D341Med (cell line): ENCODE measurements at regions not wholly inside any gene's neighbourhood (a gene's known extent, or its start where the extent isn't known, plus 50 kb on each side); places are given as distances from the start of the nearest gene placed in this dataset.

Experiments
- DNase-seq: peaks from one replicate; pipeline ENCODE4 v3.0.0; 2012; ENCODE audit warnings: low spot score

- no peak for DNase-seq
Measured at GRCh38 chr12:107553211-107553765, 132.3 kb upstream of the PWP1 start.

- DNase-seq: no peak
Measured at GRCh38 chr12:107554941-107555340, 130.7 kb upstream of the PWP1 start.

GRCh38 chr12:107557026-107557425 lies 128.6 kb upstream of the PWP1 start:
- DNase-seq: no peak

- no peak for DNase-seq
Measured at GRCh38 chr12:107557589-107558100, 128.0 kb upstream of the PWP1 start.

- no peak for DNase-seq
Measured at GRCh38 chr12:107558141-107558815, 127.3 kb upstream of the PWP1 start.

GRCh38 chr12:107558816-107559382 lies 126.7 kb upstream of the PWP1 start:
- no peak for DNase-seq

GRCh38 chr12:107560165-107560898 lies 125.3 kb upstream of the PWP1 start:
- no peak for DNase-seq

- DNase-seq: no peak
Measured at GRCh38 chr12:107560899-107561285, 124.7 kb upstream of the PWP1 start.

- DNase-seq: no peak
Measured at GRCh38 chr12:107564946-107565345, 120.7 kb upstream of the PWP1 start.

- DNase-seq: no peak
Measured at GRCh38 chr12:107565551-107565950, 120.0 kb upstream of the PWP1 start.

- DNase-seq: no peak
Measured at GRCh38 chr12:107567876-107568619, 117.6 kb upstream of the PWP1 start.

GRCh38 chr12:107568718-107569117 lies 116.9 kb upstream of the PWP1 start:
- no peak for DNase-seq

GRCh38 chr12:107570721-107571120 lies 114.9 kb upstream of the PWP1 start:
- no peak for DNase-seq

- DNase-seq: no peak
Measured at GRCh38 chr12:107571492-107571891, 114.1 kb upstream of the PWP1 start.

- DNase-seq: no peak
Measured at GRCh38 chr12:107574691-107575090, 110.9 kb upstream of the PWP1 start.

- peak; percentile 37 for DNase-seq
Measured at GRCh38 chr12:107580750-107581618, 104.6 kb upstream of the PWP1 start.

- DNase-seq: no peak
Measured at GRCh38 chr12:107581619-107582015, 104.0 kb upstream of the PWP1 start.

GRCh38 chr12:107583551-107583950 lies 102.0 kb upstream of the PWP1 start:
- no peak for DNase-seq

- DNase-seq: no peak
Measured at GRCh38 chr12:107584563-107584962, 101.0 kb upstream of the PWP1 start.

GRCh38 chr12:107586256-107586970 lies 99.2 kb upstream of the PWP1 start:
- no peak for DNase-seq

GRCh38 chr12:107590413-107590812 lies 95.2 kb upstream of the PWP1 start:
- DNase-seq: no peak
